Endothelial cell of umbilical vein (primary cell): ENCODE measurements at regions not wholly inside any gene's neighbourhood (a gene's known extent, or its start where the extent isn't known, plus 50 kb on each side); places are given as distances from the start of the nearest gene placed in this dataset.

ENCODE experiments used
- BruUV-seq: library from RNA; stranded (reverse); fragments of 400-500 nt; replicated peaks from 2 replicates; lab custom pipeline; 2021; lab: Mats Ljungman, UMichigan
- CTCF ChIA-PET: fragments of 300-600, 350-600 bp; sonication (Branson Sonifier 250); formaldehyde crosslinking; loops from one replicate; lab custom pipeline; 2021; ENCODE audit warnings: antibody characterized with exemption, inconsistent platforms; lab: Charles Lee
- POLR2A ChIA-PET: fragments of 300-600, 350-600 bp; sonication (Branson Sonifier 250); formaldehyde crosslinking; loops from one replicate; lab custom pipeline; 2021; ENCODE audit warnings: antibody characterized with exemption, inconsistent platforms; lab: Charles Lee
- DNase-seq: peaks from one replicate; pipeline ENCODE4 v3.0.0-alpha.2; 2011; ENCODE audit warnings: low read depth, low spot score
- FAIRE-seq: peaks from 2 replicates; lab custom pipeline; 2011; peaks lifted over from hg19 to GRCh38; lab: Jason Lieb, UNC
- H2AFZ ChIP-seq: 2 replicates; pipeline ENCODE4 v1.6.0; 2012; ENCODE audit warnings: low read depth, low read length, control low read depth, inconsistent platforms
- H3K27ac ChIP-seq: 2 replicates; pipeline ENCODE4 v1.5.1; 2011; ENCODE audit warnings: low read depth, mild to moderate bottlenecking, control low read depth, low read length, moderate library complexity; ENCODE audit not compliant: insufficient read depth
- H3K27me3 ChIP-seq, 2 experiments: 2 replicates each; pipeline versions ENCODE4 v1.6.0 to v1.6.1; 2011; ENCODE audit warnings: low read length in 2 of 2, mixed read lengths in 1 of 2; ENCODE audit not compliant: control insufficient read depth in 2 of 2, insufficient read depth in 2 of 2
- H3K36me3 ChIP-seq, 2 experiments: 2 replicates in 1 of 2; 3 replicates in 1 of 2; pipeline ENCODE4 v1.5.1; 2011; ENCODE audit warnings: low read length in 2 of 2, mild to moderate bottlenecking in 1 of 2, moderate library complexity in 1 of 2; ENCODE audit not compliant: control insufficient read depth in 2 of 2, insufficient read depth in 2 of 2; ENCODE audit errors: extremely low read depth in 1 of 2
- H3K4me1 ChIP-seq: 3 replicates; pipeline ENCODE4 v1.5.1; 2011; ENCODE audit warnings: mild to moderate bottlenecking, low read length; ENCODE audit not compliant: control insufficient read depth, insufficient read depth; ENCODE audit errors: extremely low read depth
- H3K4me2 ChIP-seq: 2 replicates; pipeline ENCODE4 v1.6.1; 2011; ENCODE audit warnings: low read length, control low read depth, mixed read lengths; ENCODE audit not compliant: insufficient read depth
- H3K4me3 ChIP-seq, 3 experiments: fragments of 200-600 bp in 1 of 3; sonication (generic), shearing (Covaris generic) in 1 of 3; replicated peaks in 1 of 3; 2 replicates each; pipeline ENCODE4 v1.5.1; 2011 to 2016; ENCODE audit warnings: control low read depth in 3 of 3, low read length in 3 of 3, mild to moderate bottlenecking in 2 of 3, inconsistent platforms in 1 of 3, low read depth in 1 of 3, moderate library complexity in 1 of 3; ENCODE audit not compliant: insufficient read depth in 1 of 3
- H3K79me2 ChIP-seq: 2 replicates; pipeline ENCODE4 v1.6.0; 2012; ENCODE audit warnings: low read length, inconsistent platforms; ENCODE audit not compliant: control insufficient read depth, insufficient read depth
- H3K9ac ChIP-seq: replicated peaks from 2 replicates; pipeline ENCODE3; 2011; ENCODE audit warnings: low read length, control low read depth; ENCODE audit not compliant: insufficient read depth; ENCODE audit errors: extremely low read depth
- H3K9me1 ChIP-seq: replicated peaks from 3 replicates; pipeline ENCODE4 v1.6.0; 2011; ENCODE audit warnings: mild to moderate bottlenecking, low read length; ENCODE audit not compliant: control insufficient read depth, insufficient read depth; ENCODE audit errors: extremely low read depth
- H3K9me3 ChIP-seq: replicated peaks from 2 replicates; pipeline ENCODE4 v1.5.1; 2012; ENCODE audit warnings: low read length, inconsistent platforms; ENCODE audit not compliant: control insufficient read depth, insufficient read depth
- H4K20me1 ChIP-seq: replicated peaks from 2 replicates; pipeline ENCODE3; 2011; ENCODE audit warnings: mild to moderate bottlenecking, low read length; ENCODE audit not compliant: control insufficient read depth, insufficient read depth; ENCODE audit errors: extremely low read depth
- EZH2 ChIP-seq: IDR thresholded peaks from 2 replicates; pipeline ENCODE4 v1.6.1; 2012; ENCODE audit warnings: borderline replicate concordance, low read depth, mild to moderate bottlenecking, moderate library complexity, low read length, inconsistent platforms; ENCODE audit not compliant: severe bottlenecking
- FOS ChIP-seq: IDR thresholded peaks from 2 replicates; pipeline ENCODE4 v1.6.1; 2011; ENCODE audit warnings: mild to moderate bottlenecking, low read length, moderate library complexity, borderline replicate concordance; ENCODE audit not compliant: insufficient read depth
- GATA2 ChIP-seq: IDR thresholded peaks from 2 replicates; pipeline ENCODE4 v1.7.0; 2011; ENCODE audit warnings: low read depth, mild to moderate bottlenecking, moderate library complexity, mixed read lengths, low read length; ENCODE audit not compliant: insufficient read length, insufficient read depth
- JUN ChIP-seq: IDR thresholded peaks from 2 replicates; pipeline ENCODE4 v1.6.1; 2011; ENCODE audit warnings: borderline replicate concordance, low read depth; ENCODE audit not compliant: insufficient read length, insufficient read depth
- MYC ChIP-seq: IDR thresholded peaks from one replicate; pipeline ENCODE4 v1.6.1; 2011; ENCODE audit warnings: mild to moderate bottlenecking, low read depth, low read length
- POLR2A ChIP-seq: IDR thresholded peaks from 2 replicates; pipeline ENCODE4 v1.6.1; 2012; ENCODE audit warnings: low read depth, mild to moderate bottlenecking, control low read depth, low read length
- POLR2AphosphoS5 ChIP-seq: IDR thresholded peaks from 2 replicates; pipeline ENCODE4 v1.6.1; 2012; ENCODE audit warnings: low read depth, mild to moderate bottlenecking, control low read depth, low read length, moderate library complexity; ENCODE audit not compliant: insufficient read depth
- dilution Hi-C: fragments of 300-500 bp; cut with MboI; formaldehyde crosslinking; loops from one replicate; pipeline ENCODE4 v1.15.0; 2019; ENCODE audit warnings: low sequenced_read_pairs; ENCODE audit not compliant: extremely low pct_ligation_motif_present
- intact Hi-C: fragments of 100-400 bp; cut with micrococcal nuclease; formaldehyde crosslinking; loops from one replicate; pipeline ENCODE4 v1.10.0; 2022
- TF ChIP-seq, protein P1 (sequence below): IDR thresholded peaks from 2 replicates; pipeline ENCODE4 v1.6.1; 2011; ENCODE audit not compliant: insufficient read depth, insufficient read length
- TF ChIP-seq, protein P2 (sequence below), 2 donors: IDR thresholded peaks; 1 replicate in 1 of 2; 2 replicates in 1 of 2; pipeline ENCODE4 v1.5.1; 2011; ENCODE audit warnings: low read length in 2 of 2, mild to moderate bottlenecking in 2 of 2, moderate library complexity in 2 of 2, control low read depth in 1 of 2, inconsistent platforms in 1 of 2, low read depth in 1 of 2; ENCODE audit not compliant: insufficient read depth in 1 of 2; ENCODE audit errors: extremely low read depth in 1 of 2

GRCh38 chr1:118487091-118487490, 302.1 kb upstream of the SPAG17 start:
- Histone ChIP-seq H2AFZ (no peak overlapping the region), H3K4me3 (no peak overlapping the region), H3K27ac (no peak overlapping the region), H3K4me1 (no peaks in the 10 kb centered on the region), H3K36me3 (no peaks in the 10 kb centered on the region), H3K9me3 (no peaks in the 10 kb centered on the region), H3K27me3 (no peaks in the 10 kb centered on the region), H3K79me2 (no peaks in the 10 kb centered on the region), H3K9me1 (no peaks in the 10 kb centered on the region), H3K4me2 (no peak overlapping the region), H4K20me1 (no peaks in the 10 kb centered on the region), H3K9ac (no peak overlapping the region)
- FAIRE-seq (no peak), DNase-seq (no peak)
- dilution Hi-C loops (no loop called here), intact Hi-C loops (no loop called here)
- CTCF ChIA-PET: no interaction called here
- no peak for TF ChIP-seq POLR2AphosphoS5
- TF ChIP-seq, protein P1, sequence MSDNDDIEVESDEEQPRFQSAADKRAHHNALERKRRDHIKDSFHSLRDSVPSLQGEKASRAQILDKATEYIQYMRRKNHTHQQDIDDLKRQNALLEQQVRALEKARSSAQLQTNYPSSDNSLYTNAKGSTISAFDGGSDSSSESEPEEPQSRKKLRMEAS: no peak
- TF ChIP-seq JUN: no peak
- TF ChIP-seq MYC: no peak
- TF ChIP-seq EZH2: no peak
- TF ChIP-seq GATA2: no peak
- no peak for TF ChIP-seq FOS
- no peak for TF ChIP-seq POLR2A
- TF ChIP-seq, protein P2, sequence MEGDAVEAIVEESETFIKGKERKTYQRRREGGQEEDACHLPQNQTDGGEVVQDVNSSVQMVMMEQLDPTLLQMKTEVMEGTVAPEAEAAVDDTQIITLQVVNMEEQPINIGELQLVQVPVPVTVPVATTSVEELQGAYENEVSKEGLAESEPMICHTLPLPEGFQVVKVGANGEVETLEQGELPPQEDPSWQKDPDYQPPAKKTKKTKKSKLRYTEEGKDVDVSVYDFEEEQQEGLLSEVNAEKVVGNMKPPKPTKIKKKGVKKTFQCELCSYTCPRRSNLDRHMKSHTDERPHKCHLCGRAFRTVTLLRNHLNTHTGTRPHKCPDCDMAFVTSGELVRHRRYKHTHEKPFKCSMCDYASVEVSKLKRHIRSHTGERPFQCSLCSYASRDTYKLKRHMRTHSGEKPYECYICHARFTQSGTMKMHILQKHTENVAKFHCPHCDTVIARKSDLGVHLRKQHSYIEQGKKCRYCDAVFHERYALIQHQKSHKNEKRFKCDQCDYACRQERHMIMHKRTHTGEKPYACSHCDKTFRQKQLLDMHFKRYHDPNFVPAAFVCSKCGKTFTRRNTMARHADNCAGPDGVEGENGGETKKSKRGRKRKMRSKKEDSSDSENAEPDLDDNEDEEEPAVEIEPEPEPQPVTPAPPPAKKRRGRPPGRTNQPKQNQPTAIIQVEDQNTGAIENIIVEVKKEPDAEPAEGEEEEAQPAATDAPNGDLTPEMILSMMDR (IDR thresholded peaks at IDR 0.05; ENCODE audit: extremely low read depth in 1 of 2, insufficient read depth in 1 of 2, low read depth in 1 of 2, low read length in 2 of 2): no peak
- POLR2A ChIA-PET: no interaction called here
- no TSS peak for BruUV-seq
